PC-3 (cell line): ENCODE measurements at regions not wholly inside any gene's neighbourhood (a gene's known extent, or its start where the extent isn't known, plus 50 kb on each side); places are given as distances from the start of the nearest gene placed in this dataset.

Experiments used
- ATAC-seq: fragments of 200-7000 bp; cut with Tn5 transposase; 2 replicates; pipeline ENCODE4 v1.9.1; 2020; ENCODE audit warnings: mild to moderate bottlenecking, moderate library complexity
- BruUV-seq: library from RNA; stranded (reverse); fragments of 400-500 nt; replicated peaks from 2 replicates; lab custom pipeline; 2021; lab: Mats Ljungman, UMichigan
- CTCF ChIA-PET: fragments of 300-600 bp; sonication (Branson Sonifier 250); formaldehyde crosslinking; loops from one replicate; lab custom pipeline; 2022; ENCODE audit warnings: antibody characterized with exemption; lab: Charles Lee
- POLR2A ChIA-PET: fragments of 300-600 bp; sonication (Branson Sonifier 250); formaldehyde crosslinking; loops from one replicate; lab custom pipeline; 2022; ENCODE audit warnings: antibody characterized with exemption; ENCODE audit not compliant: unreplicated experiment; lab: Charles Lee
- DNase-seq: peaks from one replicate; pipeline ENCODE4 v3.0.0-alpha.2; 2015
- H2AFZ ChIP-seq: fragments of 300-600 bp; sonication (generic); 2 replicates; pipeline ENCODE4 v1.6.0; 2016; ENCODE audit warnings: antibody characterized with exemption, low read length
- H3F3A ChIP-seq: fragments of 300-600 bp; sonication (generic); one replicate; pipeline ENCODE4 v1.6.0; 2017; ENCODE audit warnings: antibody characterized with exemption, low read length, control low read depth, mild to moderate bottlenecking; ENCODE audit not compliant: unreplicated experiment
- H3K27ac ChIP-seq: fragments of 300-600 bp; sonication (generic); 2 replicates; pipeline ENCODE4 v1.5.1; 2016; ENCODE audit warnings: mild to moderate bottlenecking, low read length
- H3K27me3 ChIP-seq: fragments of 300-600 bp; sonication (generic); 2 replicates; pipeline ENCODE4 v1.6.1; 2016; ENCODE audit warnings: low read length, mixed read lengths
- H3K36me3 ChIP-seq: fragments of 300-600 bp; sonication (generic); 2 replicates; pipeline ENCODE4 v1.6.1; 2016; ENCODE audit warnings: low read depth, mixed run types, low read length, mixed read lengths
- H3K4me1 ChIP-seq: fragments of 300-600 bp; sonication (generic); 2 replicates; pipeline ENCODE4 v1.5.1; 2016; ENCODE audit warnings: low read length; ENCODE audit not compliant: insufficient read depth
- H3K4me2 ChIP-seq: fragments of 300-600 bp; sonication (generic); 2 replicates; pipeline ENCODE4 v1.6.0; 2016; ENCODE audit warnings: low read length
- H3K4me3 ChIP-seq: fragments of 300-600 bp; sonication (generic); 2 replicates; pipeline ENCODE4 v1.5.1; 2016; ENCODE audit warnings: mild to moderate bottlenecking, low read length, mixed read lengths
- H3K79me2 ChIP-seq: fragments of 300-600 bp; sonication (generic); 2 replicates; pipeline ENCODE4 v1.6.1; 2017; ENCODE audit warnings: low read length, mixed read lengths
- H3K9ac ChIP-seq: fragments of 300-600 bp; sonication (generic); 2 replicates; pipeline ENCODE4 v1.6.0; 2016; ENCODE audit warnings: mild to moderate bottlenecking, low read length
- H3K9me2 ChIP-seq: fragments of 300-600 bp; sonication (generic); replicated peaks from 2 replicates; pipeline ENCODE4 v1.6.1; 2016; ENCODE audit warnings: mixed run types, low read length, mixed read lengths
- H3K9me3 ChIP-seq: fragments of 300-600 bp; sonication (generic); 2 replicates; pipeline ENCODE4 v1.6.1; 2016; ENCODE audit warnings: low read length, mixed read lengths
- H4K20me1 ChIP-seq: fragments of 300-600 bp; sonication (generic); 2 replicates; pipeline ENCODE4 v1.6.1; 2016; ENCODE audit warnings: low read length, mixed read lengths
- EZH2 ChIP-seq: fragments of 300-600 bp; sonication (generic); IDR thresholded peaks from one replicate; pipeline ENCODE4 v1.6.1; 2017; ENCODE audit warnings: antibody characterized with exemption, mild to moderate bottlenecking, low read length; ENCODE audit not compliant: unreplicated experiment
- EZH2phosphoT487 ChIP-seq: fragments of 300-600 bp; sonication (generic); IDR thresholded peaks from 2 replicates; pipeline ENCODE4 v1.6.1; 2018; ENCODE audit warnings: mild to moderate bottlenecking, antibody characterized with exemption, low read length, borderline replicate concordance
- intact Hi-C: fragments of 100-400 bp; cut with micrococcal nuclease; formaldehyde crosslinking; loops from 2 replicates; pipeline ENCODE4 v1.9.0; 2023
- TF ChIP-seq, protein P1 (sequence below): fragments of 300-600 bp; sonication (generic); conservative IDR thresholded peaks from 2 replicates; pipeline ENCODE4 v1.5.1; 2017; ENCODE audit warnings: antibody characterized with exemption, low read depth, mild to moderate bottlenecking, low read length

DNA sequence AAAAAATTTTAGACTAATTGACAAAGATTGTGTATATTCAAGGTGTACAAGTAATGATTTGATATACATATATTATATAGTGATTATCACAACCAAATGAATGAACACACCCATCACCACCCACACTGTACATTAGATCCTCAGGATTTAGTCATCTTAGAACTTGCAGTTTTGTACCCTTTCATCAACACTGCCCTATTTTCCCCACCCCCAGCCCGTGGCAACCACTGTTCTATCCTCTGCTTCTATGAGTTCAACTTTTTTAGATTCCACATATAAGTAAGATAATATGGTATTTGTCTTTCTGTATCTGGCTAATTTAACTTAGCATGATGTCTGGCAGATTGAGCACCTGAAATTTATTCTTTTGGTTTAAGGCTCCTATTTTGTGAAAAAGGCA, 173.6 kb downstream of the IER5 start:
- ChIA-PET POLR2A (no interaction called here), CTCF (no interaction called here)
- Histone ChIP-seq H2AFZ (no peak overlapping the region), H3K79me2 (no peaks in the 10 kb centered on the region), H3K4me3 (no peak overlapping the region), H3K4me1 (no peaks in the 10 kb centered on the region), H4K20me1 (no peaks in the 10 kb centered on the region), H3K4me2 (no peak overlapping the region), H3K27ac (no peak overlapping the region), H3F3A (no peaks in the 10 kb centered on the region), H3K9me3 (no peaks in the 10 kb centered on the region), H3K36me3 (no peaks in the 10 kb centered on the region), H3K27me3 (0 out of 2 replicates have a peak, but pooled peaks cover 6% of the 10 kb centered on the region), H3K9ac (no peak overlapping the region), H3K9me2 (no peaks in the 10 kb centered on the region)
- intact Hi-C loops: no loop called here
- no TSS peak for BruUV-seq
- TF ChIP-seq EZH2phosphoT487: no peak
- TF ChIP-seq, protein P1, sequence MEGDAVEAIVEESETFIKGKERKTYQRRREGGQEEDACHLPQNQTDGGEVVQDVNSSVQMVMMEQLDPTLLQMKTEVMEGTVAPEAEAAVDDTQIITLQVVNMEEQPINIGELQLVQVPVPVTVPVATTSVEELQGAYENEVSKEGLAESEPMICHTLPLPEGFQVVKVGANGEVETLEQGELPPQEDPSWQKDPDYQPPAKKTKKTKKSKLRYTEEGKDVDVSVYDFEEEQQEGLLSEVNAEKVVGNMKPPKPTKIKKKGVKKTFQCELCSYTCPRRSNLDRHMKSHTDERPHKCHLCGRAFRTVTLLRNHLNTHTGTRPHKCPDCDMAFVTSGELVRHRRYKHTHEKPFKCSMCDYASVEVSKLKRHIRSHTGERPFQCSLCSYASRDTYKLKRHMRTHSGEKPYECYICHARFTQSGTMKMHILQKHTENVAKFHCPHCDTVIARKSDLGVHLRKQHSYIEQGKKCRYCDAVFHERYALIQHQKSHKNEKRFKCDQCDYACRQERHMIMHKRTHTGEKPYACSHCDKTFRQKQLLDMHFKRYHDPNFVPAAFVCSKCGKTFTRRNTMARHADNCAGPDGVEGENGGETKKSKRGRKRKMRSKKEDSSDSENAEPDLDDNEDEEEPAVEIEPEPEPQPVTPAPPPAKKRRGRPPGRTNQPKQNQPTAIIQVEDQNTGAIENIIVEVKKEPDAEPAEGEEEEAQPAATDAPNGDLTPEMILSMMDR: no peak
- no peak for TF ChIP-seq EZH2
- ATAC-seq (no peak), DNase-seq (no peak)

DNA sequence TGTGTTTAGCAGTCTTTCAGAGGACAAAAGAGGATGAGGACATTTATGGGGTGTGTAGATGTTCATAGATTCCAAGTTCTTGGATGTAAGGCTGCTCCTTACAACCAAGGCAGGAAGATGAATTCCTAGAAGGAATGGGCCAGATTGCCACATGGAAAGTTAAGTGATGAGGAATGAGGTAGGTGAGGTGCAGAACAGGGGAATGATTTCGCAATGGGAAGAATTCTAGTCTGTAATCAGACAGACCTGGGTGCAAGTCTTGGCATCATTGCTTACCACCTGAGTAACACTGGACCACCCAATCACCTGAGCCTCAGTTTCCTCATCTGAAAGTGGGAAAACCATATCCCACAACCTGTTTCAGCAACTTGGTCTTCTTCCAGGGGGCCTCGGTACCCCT, 174.9 kb downstream of the IER5 start:
- no peak overlapping the region for H2AFZ ChIP-seq
- H4K20me1 ChIP-seq: no peaks in the 10 kb centered on the region
- no peaks in the 10 kb centered on the region for H3K79me2 ChIP-seq
- H3K9ac ChIP-seq: no peak overlapping the region
- no peaks in the 10 kb centered on the region for H3K36me3 ChIP-seq
- no peak for ATAC-seq
- H3K27ac ChIP-seq: no peak overlapping the region
- intact Hi-C loops: no loop called here
- H3K4me3 ChIP-seq: no peak overlapping the region
- H3K9me2 ChIP-seq: no peaks in the 10 kb centered on the region
- no peak for DNase-seq
- CTCF ChIA-PET: no interaction called here
- POLR2A ChIA-PET: no interaction called here
- 0 out of 2 replicates have a peak, but pooled peaks cover 1% of the 10 kb centered on the region for H3K27me3 ChIP-seq
- TF ChIP-seq, protein P1: no peak
- TF ChIP-seq EZH2phosphoT487: no peak
- BruUV-seq: no TSS peak
- H3K4me2 ChIP-seq: no peak overlapping the region
- no peaks in the 10 kb centered on the region for H3K9me3 ChIP-seq
- no peaks in the 10 kb centered on the region for H3K4me1 ChIP-seq
- no peaks in the 10 kb centered on the region for H3F3A ChIP-seq

DNA sequence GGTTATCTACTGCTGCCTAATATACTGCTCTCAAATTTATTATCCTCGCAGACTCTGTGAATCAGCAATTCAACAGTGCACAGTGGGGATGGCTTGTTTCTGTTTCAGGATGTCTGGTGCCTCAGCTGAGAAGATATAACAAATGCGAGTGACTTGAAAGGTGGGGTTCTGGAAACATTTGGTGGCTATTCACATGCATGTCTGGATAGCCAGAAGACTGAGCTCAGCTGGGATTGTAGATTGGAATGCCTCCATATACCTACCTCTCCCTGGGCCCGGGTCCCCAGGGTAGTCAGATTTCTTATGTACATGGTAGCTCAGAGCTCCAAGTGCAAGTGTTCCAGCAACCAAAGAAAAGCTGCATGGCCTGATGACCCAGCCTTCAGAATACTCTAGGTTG, 176.3 kb downstream of the IER5 start:
- ChIA-PET CTCF (no interaction called here), POLR2A (no interaction called here)
- no peaks in the 10 kb centered on the region for H3F3A ChIP-seq
- TF ChIP-seq, protein P1: no peak
- TF ChIP-seq EZH2phosphoT487 (no peak), EZH2 (no peak)
- intact Hi-C loops: no loop called here
- H3K4me3 ChIP-seq: no peak overlapping the region
- no peaks in the 10 kb centered on the region for H3K9me3 ChIP-seq
- no peaks in the 10 kb centered on the region for H3K9me2 ChIP-seq
- DNase-seq: no peak
- H3K27ac ChIP-seq: no peak overlapping the region
- H4K20me1 ChIP-seq: no peaks in the 10 kb centered on the region
- no peaks in the 10 kb centered on the region for H3K27me3 ChIP-seq
- no peak for ATAC-seq
- H3K9ac ChIP-seq: no peak overlapping the region
- no TSS peak for BruUV-seq
- H3K4me2 ChIP-seq: no peak overlapping the region
- H3K4me1 ChIP-seq: no peaks in the 10 kb centered on the region
- H2AFZ ChIP-seq: no peak overlapping the region
- no peaks in the 10 kb centered on the region for H3K36me3 ChIP-seq
- H3K79me2 ChIP-seq: no peaks in the 10 kb centered on the region
